ENCODE measurements at regions not wholly inside any gene's neighbourhood (a gene's known extent, or its start where the extent isn't known, plus 50 kb on each side); places are given as distances from the start of the nearest gene placed in this dataset.

- intact Hi-C loops (cut with DNase I; ENCODE audit: low total_unique reads): no loop called here
- H3K4me3 ChIP-seq (ENCODE audit: low read depth, poor library complexity, severe bottlenecking): no peak overlapping the region
- no peak for DNase-seq (ENCODE audit: low spot score in 2 of 2)
- TF ChIP-seq POLR2A (IDR thresholded peaks at IDR 0.05) (no peak), CTCF (IDR thresholded peaks at IDR 0.05) (no peak)
- 56 to 72% methylated on average over 1 of the region's 1 CpG for WGBS, 2 donors
Measured at GRCh38 chr17:6018788-6019187, 51.4 kb upstream of the WSCD1 start.

DNA sequence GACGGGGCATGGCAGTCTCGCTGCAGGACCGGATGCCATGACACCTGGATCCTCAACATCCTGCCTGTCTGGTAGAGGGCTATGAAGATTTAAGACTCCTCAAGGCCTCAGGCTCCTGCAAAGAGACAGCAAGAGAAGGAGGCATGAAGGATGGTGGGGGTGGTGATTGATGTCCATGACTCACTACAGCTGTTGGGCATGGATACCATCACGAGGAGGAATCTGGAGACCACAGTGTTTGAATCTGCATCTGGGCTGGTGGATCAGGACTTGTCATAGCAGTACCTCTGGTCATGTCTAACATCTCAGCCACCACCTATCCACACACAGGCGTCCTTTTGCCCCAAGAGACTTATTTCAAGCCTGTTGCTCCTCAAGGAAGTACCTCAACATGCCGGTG lies 50.2 kb upstream of the WSCD1 start:
- H3K4me3 ChIP-seq (ENCODE audit: low read depth, poor library complexity, severe bottlenecking): no peak overlapping the region
- 59 to 79% methylated on average over 6 of the region's 6 CpGs for WGBS, 2 donors
- intact Hi-C loops (cut with DNase I; ENCODE audit: low total_unique reads): no loop called here
- TF ChIP-seq POLR2A (IDR thresholded peaks at IDR 0.05): no peak
- no peak for TF ChIP-seq CTCF (IDR thresholded peaks at IDR 0.05)
- DNase-seq (ENCODE audit: low spot score in 2 of 2): no peak

DNA sequence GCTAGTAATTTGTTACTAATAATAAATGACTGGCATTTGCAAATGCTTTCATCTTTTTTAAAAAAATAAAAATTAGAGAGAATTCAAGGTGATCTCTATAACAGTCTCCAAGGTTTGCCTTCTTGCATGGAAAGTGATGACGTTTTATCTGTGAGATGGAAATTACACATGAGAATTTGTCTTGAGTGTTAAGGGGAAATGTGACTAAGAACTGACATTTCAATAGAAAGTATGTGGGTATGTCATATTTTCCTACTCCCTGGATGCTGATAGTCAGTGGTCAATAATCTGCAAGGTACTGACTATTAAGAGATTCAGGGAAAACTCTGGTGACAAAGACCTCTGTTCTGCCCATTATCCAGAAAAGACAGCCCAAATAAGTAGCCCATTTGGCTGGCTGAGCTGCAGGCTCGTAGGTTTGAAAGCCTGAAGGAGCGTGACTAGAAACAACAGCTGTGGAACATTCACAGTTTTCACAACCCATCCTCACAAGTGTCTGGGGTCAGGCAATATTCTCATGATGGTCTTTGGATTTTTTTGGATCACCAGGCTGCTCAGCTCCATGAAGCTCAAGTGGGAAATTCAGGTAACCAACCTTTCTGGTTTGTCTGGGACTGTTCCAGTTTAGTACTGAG lies 49.7 kb upstream of the WSCD1 start:
- TF ChIP-seq POLR2A (IDR thresholded peaks at IDR 0.05) (no peak), CTCF (IDR thresholded peaks at IDR 0.05) (no peak)
- 54 to 70% methylated on average over 3 of the region's 3 CpGs for WGBS, 2 donors
- DNase-seq (ENCODE audit: low spot score in 2 of 2): peak in 1 of 2 donors; percentile 18
- H3K4me3 ChIP-seq (ENCODE audit: low read depth, poor library complexity, severe bottlenecking): no peak overlapping the region
- intact Hi-C loops (cut with DNase I; ENCODE audit: low total_unique reads): no loop called here
